ENCODE measurements at regions not wholly inside any gene's neighbourhood (a gene's known extent, or its start where the extent isn't known, plus 50 kb on each side); places are given as distances from the start of the nearest gene placed in this dataset.

DNA sequence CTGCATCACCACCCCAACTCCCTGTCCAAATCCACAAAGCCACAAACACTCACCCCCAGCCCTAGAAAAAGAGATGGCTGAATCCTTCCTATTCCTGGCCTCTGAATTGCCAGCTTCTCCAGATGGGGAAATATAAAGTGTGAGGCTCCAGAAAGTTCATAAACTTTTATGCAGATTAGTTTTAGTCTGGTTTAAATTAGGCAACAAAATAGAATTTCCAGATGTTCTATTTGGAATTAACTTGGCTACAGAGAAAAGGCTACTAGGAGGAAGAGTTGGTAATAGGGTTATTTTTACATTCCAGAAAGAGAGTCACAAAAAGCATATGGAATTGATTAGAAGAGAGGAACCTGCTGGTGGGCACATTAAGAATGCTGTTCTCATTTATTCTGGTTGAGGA is 56.0 kb downstream of the EN1 start:
- no peaks in the 10 kb centered on the region for H3K9me3 Mint-ChIP-seq
- no peaks in the 10 kb centered on the region for H3K36me3 Mint-ChIP-seq (ENCODE audit: low read depth)
- H3K4me1 Mint-ChIP-seq (ENCODE audit: low read depth) = no peaks in the 10 kb centered on the region
- peaks cover 23% of the 10 kb centered on the region for H3K27me3 Mint-ChIP-seq
- no peak overlapping the region for H3K27ac Mint-ChIP-seq
- H3K4me3 Mint-ChIP-seq = no peak overlapping the region

DNA sequence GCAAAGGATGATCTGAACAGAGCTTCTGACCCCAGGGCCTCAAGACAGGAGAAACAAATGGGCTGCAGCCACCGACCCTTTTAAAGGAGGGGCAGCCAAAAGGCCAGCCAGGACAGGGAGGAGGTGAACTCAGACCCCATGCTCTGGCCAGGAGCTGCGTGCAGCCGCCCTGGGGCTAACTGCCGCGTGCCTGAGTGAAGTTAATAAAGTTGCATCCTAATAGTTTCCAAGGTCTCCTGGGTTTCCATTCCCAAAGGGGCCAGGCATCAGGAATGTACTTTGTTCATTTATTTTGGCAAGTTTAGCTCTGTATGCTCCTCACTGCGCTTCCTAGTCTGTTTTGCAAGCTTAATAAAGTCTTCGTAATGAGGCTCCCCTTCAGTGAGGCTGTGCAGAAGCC is 60.7 kb downstream of the EN1 start:
- Mint-ChIP-seq H3K4me1 (ENCODE audit: low read depth) (no peaks in the 10 kb centered on the region), H3K9me3 (no peaks in the 10 kb centered on the region), H3K4me3 (no peak overlapping the region), H3K27ac (no peak overlapping the region), H3K27me3 (peaks cover 17% of the 10 kb centered on the region), H3K36me3 (ENCODE audit: low read depth) (no peaks in the 10 kb centered on the region)

DNA sequence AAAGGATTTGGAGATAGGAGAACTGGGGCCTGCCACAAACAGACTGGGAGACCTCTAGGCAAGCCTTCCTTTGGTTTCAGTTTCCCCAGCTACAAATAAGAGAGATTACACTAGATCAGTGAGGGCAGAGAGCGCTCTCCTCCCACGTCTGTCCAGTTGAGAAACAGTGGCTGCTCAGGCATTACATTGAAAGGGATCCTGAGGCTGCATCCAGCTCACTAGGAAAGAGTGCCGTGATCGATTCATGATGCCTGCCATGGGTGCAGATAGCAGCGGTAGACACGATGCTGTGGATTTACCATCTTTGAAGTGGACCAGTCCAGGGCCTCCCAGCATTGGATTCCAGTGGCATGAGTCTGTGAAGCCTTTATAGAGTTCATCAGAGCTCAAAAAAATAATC is 62.6 kb downstream of the EN1 start:
- no peak overlapping the region for H3K4me3 Mint-ChIP-seq
- no peaks in the 10 kb centered on the region for H3K9me3 Mint-ChIP-seq
- no peak overlapping the region for H3K27ac Mint-ChIP-seq
- H3K27me3 Mint-ChIP-seq = peaks cover 28% of the 10 kb centered on the region
- H3K4me1 Mint-ChIP-seq (ENCODE audit: low read depth) = no peaks in the 10 kb centered on the region
- H3K36me3 Mint-ChIP-seq (ENCODE audit: low read depth) = no peaks in the 10 kb centered on the region

DNA sequence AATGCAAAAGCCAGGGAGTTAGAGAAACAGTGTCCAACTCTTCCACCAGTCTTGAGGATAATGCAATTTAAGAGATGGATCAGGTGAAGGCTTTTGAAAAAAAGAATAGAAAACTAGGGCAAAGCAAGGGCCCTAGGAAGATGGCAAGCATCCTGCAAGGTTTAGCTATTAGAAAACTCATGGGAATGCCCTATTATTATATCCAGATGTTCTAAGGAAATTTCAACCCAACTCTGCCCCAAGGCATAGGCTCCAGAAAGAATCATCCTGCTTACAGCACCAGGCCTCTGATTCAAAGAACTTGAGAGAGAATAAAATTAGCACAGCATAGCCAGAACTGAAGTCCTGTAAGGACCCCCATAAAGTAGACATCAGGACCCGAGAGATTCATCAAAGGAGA is 68.1 kb downstream of the EN1 start:
- Mint-ChIP-seq H3K27ac (no peak overlapping the region), H3K4me1 (ENCODE audit: low read depth) (peaks cover 4% of the 10 kb centered on the region), H3K36me3 (ENCODE audit: low read depth) (no peaks in the 10 kb centered on the region), H3K4me3 (no peak overlapping the region), H3K9me3 (no peaks in the 10 kb centered on the region), H3K27me3 (peaks cover 49% of the 10 kb centered on the region)

DNA sequence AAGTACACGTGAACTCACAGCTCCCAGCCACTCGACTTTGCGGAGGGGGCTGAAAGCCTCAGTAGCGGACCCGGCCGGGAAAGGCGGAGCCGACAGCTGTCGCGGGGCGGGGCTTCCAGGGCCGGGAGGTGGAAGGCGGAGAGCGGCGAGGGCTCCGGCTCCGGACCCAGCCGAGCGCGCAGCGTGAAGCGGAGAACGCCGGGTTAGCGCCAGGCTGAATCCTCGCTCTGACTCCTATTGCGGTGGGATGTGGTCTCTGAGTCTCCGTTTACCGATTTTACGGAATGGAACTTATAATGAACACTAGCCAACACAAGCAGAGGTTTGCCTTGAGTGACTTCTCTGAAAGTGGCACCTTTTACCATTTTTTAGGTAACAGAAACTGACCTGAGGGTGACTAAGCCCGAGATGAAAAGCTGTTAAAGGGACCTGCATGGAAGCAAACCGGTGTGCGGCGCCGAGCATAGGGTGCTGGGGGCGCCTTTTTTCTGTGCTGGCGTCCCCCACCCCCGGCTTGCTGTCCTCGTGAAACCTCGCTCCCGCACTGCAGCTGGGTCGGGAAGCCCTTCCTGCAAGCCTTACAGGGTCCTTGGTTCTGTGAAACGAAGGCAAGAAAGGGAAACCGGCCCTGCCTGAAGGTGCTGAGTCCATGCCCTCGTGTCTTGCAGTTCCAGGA is 72.9 kb downstream of the EN1 start:
- Mint-ChIP-seq H3K4me1 (ENCODE audit: low read depth) (peaks cover 8% of the 10 kb centered on the region), H3K27me3 (peaks cover 71% of the 10 kb centered on the region), H3K27ac (no peak overlapping the region), H3K9me3 (no peaks in the 10 kb centered on the region), H3K4me3 (no peak overlapping the region), H3K36me3 (ENCODE audit: low read depth) (no peaks in the 10 kb centered on the region)

DNA sequence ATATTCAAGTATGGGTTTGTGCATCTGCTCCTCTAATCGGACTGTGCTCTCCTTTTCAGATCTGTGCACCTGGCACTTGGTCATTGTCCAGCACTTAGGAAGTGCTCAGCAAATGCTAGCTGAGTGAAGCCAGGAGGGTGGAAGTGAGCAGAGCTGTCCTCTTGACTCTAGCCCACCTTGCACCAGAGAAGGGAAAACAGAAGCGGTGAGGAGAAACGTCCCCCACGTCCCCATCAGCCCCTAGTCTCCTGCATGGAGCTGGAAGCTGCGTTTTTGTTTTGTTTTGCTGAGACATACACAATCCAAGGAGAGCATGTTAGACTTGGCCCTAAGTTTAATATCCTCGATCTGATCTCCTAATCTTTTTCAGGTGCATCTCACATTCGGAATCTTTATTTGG is 73.6 kb downstream of the EN1 start:
- Mint-ChIP-seq H3K27me3 (peaks cover 72% of the 10 kb centered on the region), H3K36me3 (ENCODE audit: low read depth) (no peaks in the 10 kb centered on the region), H3K4me3 (no peak overlapping the region), H3K9me3 (no peaks in the 10 kb centered on the region), H3K4me1 (ENCODE audit: low read depth) (peaks cover 8% of the 10 kb centered on the region), H3K27ac (no peak overlapping the region)

DNA sequence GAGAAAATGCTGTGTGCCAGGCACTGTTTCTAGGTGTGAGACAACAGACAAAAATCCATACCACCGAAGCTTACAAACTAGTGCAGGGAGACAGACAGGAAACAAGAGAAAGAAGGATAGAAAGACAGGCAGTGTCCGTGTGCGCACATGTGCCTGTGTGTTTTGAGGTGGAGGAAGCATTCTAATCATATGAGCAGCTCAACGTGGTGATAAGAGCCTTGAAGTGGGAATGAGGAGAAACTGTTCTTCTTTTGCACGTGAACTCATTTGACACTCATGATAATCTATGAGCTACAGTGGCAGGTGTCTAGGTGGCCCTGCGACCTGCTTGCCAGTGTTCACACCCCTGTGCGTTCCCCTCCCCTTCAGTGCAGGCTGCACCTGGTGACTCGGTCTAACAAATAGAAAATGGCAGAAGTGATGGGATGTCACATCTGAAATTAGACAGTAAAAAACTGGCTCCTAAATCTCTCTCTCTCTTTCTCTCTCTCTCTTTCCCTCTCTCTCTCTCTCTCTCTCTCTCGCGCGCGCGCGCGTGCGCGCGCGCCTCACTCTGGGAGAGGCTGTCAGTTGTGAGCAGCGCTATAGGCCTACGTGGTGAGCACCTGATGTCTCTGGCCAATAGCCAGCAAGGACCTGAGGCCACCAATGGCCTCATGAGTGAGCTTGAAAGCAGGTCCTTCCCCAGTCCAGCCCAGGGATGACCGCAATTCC is 74.8 kb downstream of the EN1 start:
- no peak overlapping the region for H3K4me3 Mint-ChIP-seq
- H3K27me3 Mint-ChIP-seq = peaks cover 72% of the 10 kb centered on the region
- no peaks in the 10 kb centered on the region for H3K9me3 Mint-ChIP-seq
- H3K36me3 Mint-ChIP-seq (ENCODE audit: low read depth) = no peaks in the 10 kb centered on the region
- peaks cover 8% of the 10 kb centered on the region for H3K4me1 Mint-ChIP-seq (ENCODE audit: low read depth)
- H3K27ac Mint-ChIP-seq = no peak overlapping the region

- H3K4me1 Mint-ChIP-seq (ENCODE audit: low read depth) = peaks cover 4% of the 10 kb centered on the region
- peaks cover 78% of the 10 kb centered on the region for H3K27me3 Mint-ChIP-seq
- H3K36me3 Mint-ChIP-seq (ENCODE audit: low read depth) = no peaks in the 10 kb centered on the region
- H3K27ac Mint-ChIP-seq = no peak overlapping the region
- H3K4me3 Mint-ChIP-seq = no peak overlapping the region
- no peaks in the 10 kb centered on the region for H3K9me3 Mint-ChIP-seq
Measured at GRCh38 chr2:118769707-118770400, 77.6 kb downstream of the EN1 start.

DNA sequence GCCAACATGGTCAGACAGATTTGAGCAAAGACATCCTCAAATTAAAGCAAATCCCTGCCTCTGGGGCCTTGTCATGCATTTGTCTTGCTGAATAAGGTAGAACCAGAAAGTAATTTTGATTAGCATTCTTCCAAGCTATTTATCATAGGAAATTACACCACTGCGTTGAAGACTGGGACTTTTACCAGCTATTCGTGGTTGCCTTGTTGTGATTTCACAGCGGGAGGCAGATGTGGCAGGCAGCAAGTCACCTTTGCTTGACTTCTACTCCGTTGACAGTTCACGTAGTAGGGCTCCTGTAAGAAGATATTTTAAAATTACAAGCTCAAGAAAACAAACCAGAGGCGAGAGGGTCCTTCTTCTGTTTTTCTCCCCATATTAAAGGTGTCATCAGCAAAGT is 80.6 kb downstream of the EN1 start:
- H3K27me3 Mint-ChIP-seq = peaks cover 66% of the 10 kb centered on the region
- no peaks in the 10 kb centered on the region for H3K9me3 Mint-ChIP-seq
- H3K4me3 Mint-ChIP-seq = no peak overlapping the region
- H3K4me1 Mint-ChIP-seq (ENCODE audit: low read depth) = no peaks in the 10 kb centered on the region
- no peaks in the 10 kb centered on the region for H3K36me3 Mint-ChIP-seq (ENCODE audit: low read depth)
- no peak overlapping the region for H3K27ac Mint-ChIP-seq

- H3K4me1 Mint-ChIP-seq (ENCODE audit: low read depth) = no peaks in the 10 kb centered on the region
- H3K27me3 Mint-ChIP-seq = peaks cover 54% of the 10 kb centered on the region
Measured at GRCh38 chr2:118764855-118765254, 82.6 kb downstream of the EN1 start.

DNA sequence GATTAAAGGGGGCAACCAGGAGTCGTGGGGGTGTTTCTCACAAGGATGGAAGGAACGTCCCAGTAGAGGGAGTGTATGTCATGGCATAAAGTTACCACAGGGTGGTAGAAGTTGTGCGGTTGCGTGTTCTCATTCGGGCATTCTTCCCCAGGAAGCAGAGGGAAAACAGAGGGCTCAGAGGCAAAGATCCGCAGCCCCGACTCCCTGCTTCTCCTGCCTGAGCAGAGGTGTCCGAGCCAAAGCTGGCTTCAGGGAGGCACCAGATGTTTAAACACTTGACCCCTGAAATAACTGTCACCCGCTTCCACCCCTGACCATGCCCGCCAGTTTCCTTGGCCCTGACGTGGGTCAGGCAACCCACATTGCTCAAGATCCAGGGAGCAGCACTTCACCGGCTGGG is 83.7 kb downstream of the EN1 start:
- no peaks in the 10 kb centered on the region for H3K36me3 Mint-ChIP-seq (ENCODE audit: low read depth)
- no peaks in the 10 kb centered on the region for H3K9me3 Mint-ChIP-seq
- H3K27me3 Mint-ChIP-seq = peaks cover 55% of the 10 kb centered on the region

More at GRCh38 chr2:118764855-118765254, 82.6 kb downstream of the EN1 start:
- no peak overlapping the region for H3K4me3 Mint-ChIP-seq
- no peak overlapping the region for H3K27ac Mint-ChIP-seq
- H3K9me3 Mint-ChIP-seq = no peaks in the 10 kb centered on the region
- no peaks in the 10 kb centered on the region for H3K36me3 Mint-ChIP-seq (ENCODE audit: low read depth)

DNA sequence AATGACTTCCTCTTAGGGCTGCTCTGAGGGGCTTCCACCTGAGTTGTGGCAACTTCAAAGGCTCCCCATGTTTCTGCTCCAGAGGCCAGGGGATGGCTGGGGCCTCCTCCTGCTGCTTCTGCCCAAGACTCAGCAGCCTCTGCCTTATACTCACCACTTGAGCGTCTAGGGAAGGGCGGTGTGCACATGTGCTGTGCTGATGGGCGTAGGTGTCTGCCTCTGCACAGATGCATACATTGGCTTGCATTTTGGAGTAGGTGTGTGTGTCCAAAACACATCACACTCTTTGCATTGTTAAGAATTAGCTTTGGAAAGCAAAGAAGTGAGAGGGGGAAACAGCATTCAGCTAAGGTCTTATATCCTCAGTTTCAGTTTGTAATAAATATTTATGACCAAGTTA is 85.2 kb downstream of the EN1 start:
- H3K4me1 Mint-ChIP-seq (ENCODE audit: low read depth) = no peaks in the 10 kb centered on the region
- peaks cover 52% of the 10 kb centered on the region for H3K27me3 Mint-ChIP-seq
- H3K27ac Mint-ChIP-seq = no peak overlapping the region
- H3K4me3 Mint-ChIP-seq = no peak overlapping the region
- no peaks in the 10 kb centered on the region for H3K9me3 Mint-ChIP-seq
- no peaks in the 10 kb centered on the region for H3K36me3 Mint-ChIP-seq (ENCODE audit: low read depth)

More for the DNA sequence above, 83.7 kb downstream of the EN1 start:
- no peaks in the 10 kb centered on the region for H3K4me1 Mint-ChIP-seq (ENCODE audit: low read depth)
- H3K4me3 Mint-ChIP-seq = no peak overlapping the region
- no peak overlapping the region for H3K27ac Mint-ChIP-seq

DNA sequence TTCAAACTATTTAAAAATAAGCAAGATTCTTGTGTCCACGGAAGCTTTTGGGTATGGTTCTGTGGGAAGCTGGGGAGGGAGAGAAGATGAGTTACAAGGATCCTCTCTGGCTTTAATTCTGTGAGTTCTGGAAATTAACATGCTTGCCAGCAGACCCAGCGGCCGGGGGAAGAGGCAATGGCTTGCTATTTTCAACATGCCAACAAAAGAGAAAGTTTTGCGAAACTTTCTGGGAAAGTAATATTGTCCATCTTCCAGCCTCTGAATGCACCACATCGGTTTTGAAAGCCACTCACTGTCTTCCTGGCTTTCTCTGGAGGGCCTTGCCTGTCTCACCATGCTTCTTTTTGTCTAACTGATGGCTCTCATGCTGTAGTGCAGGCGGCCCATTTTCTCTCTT is 85.7 kb downstream of the EN1 start:
- Mint-ChIP-seq H3K4me3 (no peak overlapping the region), H3K27me3 (peaks cover 47% of the 10 kb centered on the region), H3K36me3 (ENCODE audit: low read depth) (no peaks in the 10 kb centered on the region), H3K27ac (no peak overlapping the region), H3K4me1 (ENCODE audit: low read depth) (no peaks in the 10 kb centered on the region), H3K9me3 (no peaks in the 10 kb centered on the region)

DNA sequence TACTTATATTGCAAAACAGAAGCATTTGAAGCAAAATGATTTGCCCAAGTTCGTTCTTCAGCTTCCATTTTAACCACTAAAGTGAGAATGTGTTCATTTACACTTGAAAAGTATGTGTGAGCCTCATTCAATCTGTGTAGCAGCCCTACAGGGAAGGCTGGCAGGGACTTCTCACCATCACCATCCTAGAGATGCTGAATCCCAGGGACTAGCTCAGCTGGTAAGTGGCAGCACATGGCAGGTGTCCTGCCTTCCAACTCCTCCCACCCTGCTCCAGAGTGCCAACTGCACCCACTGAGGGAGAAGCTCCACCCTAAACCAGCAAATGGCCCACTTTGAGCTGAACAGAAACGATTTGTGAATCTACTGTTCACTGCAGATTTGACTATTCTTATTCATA is 91.5 kb downstream of the EN1 start:
- H3K4me1 Mint-ChIP-seq (ENCODE audit: low read depth) = no peaks in the 10 kb centered on the region
- H3K4me3 Mint-ChIP-seq = no peak overlapping the region
- H3K27me3 Mint-ChIP-seq = peaks cover 14% of the 10 kb centered on the region

GRCh38 chr2:118755384-118755783 is 92.1 kb downstream of the EN1 start:
- peaks cover 14% of the 10 kb centered on the region for H3K27me3 Mint-ChIP-seq
- H3K9me3 Mint-ChIP-seq = no peaks in the 10 kb centered on the region
- no peak overlapping the region for H3K4me3 Mint-ChIP-seq

More for the DNA sequence above, 91.5 kb downstream of the EN1 start:
- no peaks in the 10 kb centered on the region for H3K9me3 Mint-ChIP-seq
- no peaks in the 10 kb centered on the region for H3K36me3 Mint-ChIP-seq (ENCODE audit: low read depth)
- H3K27ac Mint-ChIP-seq = no peak overlapping the region

More at GRCh38 chr2:118755384-118755783, 92.1 kb downstream of the EN1 start:
- H3K27ac Mint-ChIP-seq = no peak overlapping the region
- H3K36me3 Mint-ChIP-seq (ENCODE audit: low read depth) = no peaks in the 10 kb centered on the region
- H3K4me1 Mint-ChIP-seq (ENCODE audit: low read depth) = no peaks in the 10 kb centered on the region
